COLO829 (cell line): ENCODE measurements at regions not wholly inside any gene's neighbourhood (a gene's known extent, or its start where the extent isn't known, plus 50 kb on each side); places are given as distances from the start of the nearest gene placed in this dataset.

Source experiments
- DNase-seq: peaks from one replicate; pipeline ENCODE4 v3.0.0; 2012; ENCODE audit warnings: low spot score

- no peak for DNase-seq
These were observed 56.2 kb upstream of the UFL1 start for GRCh38 chr6:96465321-96465903.

GRCh38 chr6:96466147-96466863 is 55.3 kb upstream of the UFL1 start:
- no peak for DNase-seq

- DNase-seq: no peak
These were observed 53.8 kb upstream of the UFL1 start for GRCh38 chr6:96467814-96468213.

- no peak for DNase-seq
These were observed 53.3 kb upstream of the UFL1 start for GRCh38 chr6:96468281-96468680.

GRCh38 chr6:96468681-96469224 is 52.9 kb upstream of the UFL1 start:
- no peak for DNase-seq

- DNase-seq: no peak
These were observed 52.3 kb upstream of the UFL1 start for GRCh38 chr6:96469312-96469711.

GRCh38 chr6:96470296-96470695 is 51.3 kb upstream of the UFL1 start:
- DNase-seq: no peak
